ENCODE measurements at regions not wholly inside any gene's neighbourhood (a gene's known extent, or its start where the extent isn't known, plus 50 kb on each side); places are given as distances from the start of the nearest gene placed in this dataset.

DNA sequence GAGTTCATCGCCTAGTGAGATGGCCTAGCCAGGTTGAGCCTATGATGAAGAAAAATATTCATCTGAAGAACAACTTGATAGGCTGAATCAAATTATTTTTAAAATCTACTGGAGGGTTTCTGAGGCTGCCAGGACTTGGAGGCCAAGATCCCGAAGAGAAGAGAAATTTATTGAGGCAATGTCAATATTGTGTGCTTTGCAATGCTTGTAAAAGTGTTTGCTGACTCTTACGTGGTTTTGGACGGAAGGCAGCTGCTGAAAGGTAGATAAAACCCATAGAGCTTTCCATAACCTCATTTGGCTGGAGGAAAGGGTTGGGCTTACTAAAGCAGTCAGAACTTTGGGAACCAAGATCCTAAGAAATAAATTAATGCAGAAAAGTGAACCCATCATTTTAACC, 361.0 kb upstream of the IL12A start:
- peaks cover 3 to 5% of the 10 kb centered on the region in 2 experiments for H3K4me1 ChIP-seq (ENCODE audit: control insufficient read depth in 1 of 2, insufficient read depth in 2 of 2, low read length in 2 of 2)
- TF ChIP-seq CTCF (IDR thresholded peaks at IDR 0.05 in 2 of 3, conservative IDR thresholded peaks at IDR 0.05 in 1 of 3; ENCODE audit: borderline replicate concordance in 1 of 3, insufficient read depth in 1 of 3, low read depth in 2 of 3, low read length in 2 of 3) (no peak), ELF1 (IDR thresholded peaks at IDR 0.05; ENCODE audit: borderline replicate concordance, low read depth) (no peak), JUND (IDR thresholded peaks at IDR 0.05) (no peak), CBX3 (IDR thresholded peaks at IDR 0.05; ENCODE audit: low read depth) (no peak), ZNF274 (IDR thresholded peaks at IDR 0.05; ENCODE audit: low read depth, low read length) (no peak), SP1 (IDR thresholded peaks at IDR 0.05; ENCODE audit: low read depth) (no peak), POLR2AphosphoS5 (IDR thresholded peaks at IDR 0.05; ENCODE audit: low read depth, low read length) (no peak), SRF (IDR thresholded peaks at IDR 0.05; ENCODE audit: low read depth) (no peak), TCF7L2 (IDR thresholded peaks at IDR 0.05; ENCODE audit: borderline replicate concordance, extremely low read depth, insufficient read depth, insufficient read length) (no peak), CEBPB (IDR thresholded peaks at IDR 0.05; ENCODE audit: low read depth) (no peak), FOSL1 (IDR thresholded peaks at IDR 0.05; ENCODE audit: low read depth) (no peak), RAD21 (IDR thresholded peaks at IDR 0.05; ENCODE audit: low read depth) (no peak), EGR1 (IDR thresholded peaks at IDR 0.05; ENCODE audit: low read depth) (no peak), EZH2 (IDR thresholded peaks at IDR 0.05) (no peak), SIN3A (IDR thresholded peaks at IDR 0.05; ENCODE audit: low read depth) (no peak), EZH2phosphoT487 (IDR thresholded peaks at IDR 0.05; ENCODE audit: borderline replicate concordance) (no peak), ZFX (IDR thresholded peaks at IDR 0.05) (no peak), YY1 (IDR thresholded peaks at IDR 0.05; ENCODE audit: extremely low read depth, insufficient replicate concordance, low read depth, low read length) (no peak)
- TF ChIP-seq, protein P1, sequence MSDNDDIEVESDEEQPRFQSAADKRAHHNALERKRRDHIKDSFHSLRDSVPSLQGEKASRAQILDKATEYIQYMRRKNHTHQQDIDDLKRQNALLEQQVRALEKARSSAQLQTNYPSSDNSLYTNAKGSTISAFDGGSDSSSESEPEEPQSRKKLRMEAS (IDR thresholded peaks at IDR 0.05): no peak
- TF ChIP-seq, protein P2, sequence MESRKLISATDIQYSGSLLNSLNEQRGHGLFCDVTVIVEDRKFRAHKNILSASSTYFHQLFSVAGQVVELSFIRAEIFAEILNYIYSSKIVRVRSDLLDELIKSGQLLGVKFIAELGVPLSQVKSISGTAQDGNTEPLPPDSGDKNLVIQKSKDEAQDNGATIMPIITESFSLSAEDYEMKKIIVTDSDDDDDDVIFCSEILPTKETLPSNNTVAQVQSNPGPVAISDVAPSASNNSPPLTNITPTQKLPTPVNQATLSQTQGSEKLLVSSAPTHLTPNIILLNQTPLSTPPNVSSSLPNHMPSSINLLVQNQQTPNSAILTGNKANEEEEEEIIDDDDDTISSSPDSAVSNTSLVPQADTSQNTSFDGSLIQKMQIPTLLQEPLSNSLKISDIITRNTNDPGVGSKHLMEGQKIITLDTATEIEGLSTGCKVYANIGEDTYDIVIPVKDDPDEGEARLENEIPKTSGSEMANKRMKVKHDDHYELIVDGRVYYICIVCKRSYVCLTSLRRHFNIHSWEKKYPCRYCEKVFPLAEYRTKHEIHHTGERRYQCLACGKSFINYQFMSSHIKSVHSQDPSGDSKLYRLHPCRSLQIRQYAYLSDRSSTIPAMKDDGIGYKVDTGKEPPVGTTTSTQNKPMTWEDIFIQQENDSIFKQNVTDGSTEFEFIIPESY (IDR thresholded peaks at IDR 0.05; ENCODE audit: extremely low read depth, insufficient replicate concordance, low read length): no peak
- no peaks in the 10 kb centered on the region for H3K27me3 ChIP-seq (ENCODE audit: insufficient read depth, low read length)
- no peaks in the 10 kb centered on the region for H3K36me3 ChIP-seq (ENCODE audit: control insufficient read depth in 1 of 2, insufficient read depth in 2 of 2, low read length in 2 of 2)
- H3K27ac ChIP-seq (ENCODE audit: low read depth, low read length): no peak overlapping the region
- H4K20me1 ChIP-seq (ENCODE audit: insufficient read depth): no peaks in the 10 kb centered on the region
- ChIA-PET RAD21 (ENCODE audit: low non-redundant PET in 1 of 2, low total read pairs in 2 of 2, uncharacterized antibody in 2 of 2, unreplicated experiment in 2 of 2) (no interaction called here), CTCF (no interaction called here), POLR2A (no interaction called here)
- intact Hi-C loops (cut with micrococcal nuclease): no loop called here
- H3K4me2 ChIP-seq (ENCODE audit: low read length): no peak overlapping the region
- no peaks in the 10 kb centered on the region for H3K9me2 ChIP-seq (ENCODE audit: insufficient read depth)
- no peaks in the 10 kb centered on the region for H3K79me2 ChIP-seq (ENCODE audit: insufficient read depth, low read length)
- no peak overlapping the region for H3K4me3 ChIP-seq (replicated peaks in 1 of 2; ENCODE audit: low read depth in 1 of 2, low read length in 2 of 2)
- ATAC-seq (no peak), DNase-seq (ENCODE audit: low read depth, low spot score) (no peak)
- no peak overlapping the region for H2AFZ ChIP-seq (ENCODE audit: low read depth, low read length, poor library complexity, severe bottlenecking)
- H3K9ac ChIP-seq (ENCODE audit: low read length): no peak overlapping the region
- no TSS peak for BruUV-seq (replicated peaks)
- no peaks in the 10 kb centered on the region for H3K9me3 ChIP-seq (ENCODE audit: control insufficient read depth in 1 of 2, insufficient read depth in 1 of 2, low read depth in 1 of 2, low read length in 2 of 2)

All from HCT116 (cell line).